GM21786 (cell line): ENCODE measurements at regions not wholly inside any gene's neighbourhood (a gene's known extent, or its start where the extent isn't known, plus 50 kb on each side); places are given as distances from the start of the nearest gene placed in this dataset.
"Not testable (repeated sequence)": the region's sequence is repeated elsewhere in the genome, so short reads cannot be mapped to it uniquely, and the experiment has no call there.

Source experiments
- ATAC-seq: cut with Tn5 transposase; IDR thresholded peaks from one replicate; pipeline ENCODE4 v1.9.1; 2021; ENCODE audit not compliant: unreplicated experiment

- not testable (repeated sequence) for ATAC-seq
Observed at GRCh38 chr18:5830902-5831301, 64.4 kb downstream of the TMEM200C start.

DNA sequence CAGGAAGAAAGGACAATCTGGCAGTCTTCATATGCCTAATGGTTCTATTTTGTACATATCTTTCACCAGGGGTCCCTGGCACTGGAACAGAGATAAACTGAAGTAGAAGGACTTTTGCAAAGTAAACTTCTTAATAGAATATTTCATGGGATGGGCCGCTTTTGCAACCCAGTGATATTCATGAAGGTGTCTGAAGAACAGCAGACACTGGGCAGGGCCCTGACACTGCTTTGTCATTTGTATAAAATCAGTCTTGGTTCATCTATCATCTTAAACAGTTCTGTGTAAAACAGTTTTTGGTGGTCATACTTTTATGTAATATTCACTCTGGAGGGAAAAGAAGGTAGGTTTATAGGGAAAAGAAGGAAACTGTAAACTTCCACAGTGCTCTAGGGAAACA, 66.4 kb downstream of the TMEM200C start:
- ATAC-seq: no peak

GRCh38 chr18:5825663-5826062, 69.7 kb downstream of the TMEM200C start:
- ATAC-seq: no peak

GRCh38 chr18:5824370-5824984, 70.8 kb downstream of the TMEM200C start:
- ATAC-seq: no peak

GRCh38 chr18:5817816-5818215, 77.5 kb downstream of the TMEM200C start:
- no peak for ATAC-seq

DNA sequence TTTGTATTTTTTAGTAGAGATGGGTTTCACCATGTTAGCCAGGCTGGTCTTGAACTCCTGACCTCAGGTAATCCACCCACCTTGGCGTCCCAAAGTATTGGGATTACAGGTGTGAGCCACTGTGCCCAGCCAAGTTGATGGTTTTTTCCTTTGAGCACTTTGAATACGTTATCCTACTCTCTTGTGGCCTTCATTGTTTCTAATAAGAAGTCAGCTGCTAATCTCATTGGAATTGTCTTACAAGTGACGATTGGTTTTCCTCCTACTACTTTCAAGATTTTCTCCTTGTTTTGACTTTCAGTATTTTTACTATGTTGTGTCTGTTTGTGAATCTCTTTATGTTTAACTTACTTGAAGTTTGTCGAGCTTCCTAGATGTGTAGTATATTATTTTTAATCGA, 88.5 kb downstream of the TMEM200C start:
- ATAC-seq: no peak

DNA sequence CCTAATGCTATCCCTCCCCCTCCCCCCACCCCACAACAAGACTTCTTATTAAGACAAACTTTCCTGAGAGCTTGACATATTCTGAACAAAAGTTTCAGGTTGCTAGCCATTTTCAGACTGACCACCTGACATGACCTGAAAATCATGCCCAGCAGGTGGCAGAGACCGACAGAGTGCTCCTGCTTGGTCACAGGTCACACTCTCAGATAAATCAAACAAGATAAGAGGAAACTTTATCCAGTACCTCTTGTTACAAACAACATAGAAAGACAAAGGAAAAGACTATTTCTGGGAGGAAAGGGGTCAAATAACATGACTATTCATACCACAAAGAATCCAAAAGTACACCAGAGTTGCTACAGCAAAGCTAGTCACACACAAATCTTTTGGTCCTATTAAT, 107.4 kb downstream of the TMEM200C start:
- ATAC-seq: no peak

GRCh38 chr18:5779922-5780321, 115.4 kb downstream of the TMEM200C start:
- ATAC-seq: no peak

DNA sequence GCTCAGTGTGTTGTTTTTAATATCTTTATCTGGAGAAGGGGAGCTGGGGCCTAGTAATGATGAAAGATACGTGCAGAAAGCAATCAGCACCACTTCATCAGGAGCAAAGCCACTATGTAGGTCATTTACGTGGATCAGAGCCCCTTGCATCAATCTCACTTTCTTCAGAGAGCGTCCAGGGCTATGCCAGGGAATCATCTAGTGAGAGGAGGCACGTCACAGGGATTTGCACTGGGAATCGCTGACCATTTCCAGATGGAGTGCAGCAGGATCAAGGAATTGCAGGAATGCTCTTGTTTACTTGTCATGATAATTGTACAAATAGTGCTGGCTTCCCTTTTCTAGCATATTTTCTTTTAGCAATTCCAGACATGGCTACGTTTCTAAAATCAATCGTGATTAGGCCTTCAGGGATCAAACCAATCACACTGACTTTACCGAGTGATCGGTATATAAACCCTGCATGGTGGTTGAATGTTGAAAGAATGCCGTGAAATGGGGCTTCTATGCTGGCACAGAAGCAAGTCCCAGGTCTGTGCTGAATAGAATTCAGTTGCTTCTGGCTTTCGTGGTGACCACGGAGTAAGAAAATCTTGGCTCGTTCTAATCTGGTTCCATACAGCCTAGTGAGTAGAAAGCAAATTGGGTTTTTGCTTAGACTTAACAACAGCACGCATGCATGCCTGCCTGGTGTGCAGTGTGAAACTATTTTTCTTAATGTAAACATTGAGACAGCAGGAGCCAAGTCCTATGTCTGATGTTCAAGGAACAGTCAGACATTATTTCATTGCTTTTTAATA, 122.8 kb downstream of the TMEM200C start:
- ATAC-seq: no peak

GRCh38 chr18:5771343-5771742, 124.0 kb downstream of the TMEM200C start:
- no peak for ATAC-seq

- ATAC-seq: no peak
Observed at GRCh38 chr18:5770176-5770575, 125.1 kb downstream of the TMEM200C start.

DNA sequence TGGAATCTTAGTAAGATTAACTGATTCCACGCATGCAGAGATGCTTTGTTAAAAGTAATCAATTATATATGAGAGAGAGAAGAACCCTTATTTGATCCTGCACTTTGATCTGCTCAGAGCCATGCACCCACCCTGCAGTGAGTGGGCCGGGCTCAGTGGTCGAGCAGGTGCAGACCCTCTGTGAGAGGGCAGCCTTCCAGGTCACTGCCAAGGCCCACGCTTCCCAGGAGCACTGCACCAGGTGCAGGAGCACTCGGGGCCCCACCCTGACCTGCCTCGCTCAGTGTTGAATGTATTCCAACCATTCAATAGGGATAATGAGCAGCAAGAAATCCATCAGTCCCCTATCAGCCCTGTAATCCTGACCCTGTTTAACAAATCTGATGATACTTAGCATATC, 126.9 kb downstream of the TMEM200C start:
- no peak for ATAC-seq

DNA sequence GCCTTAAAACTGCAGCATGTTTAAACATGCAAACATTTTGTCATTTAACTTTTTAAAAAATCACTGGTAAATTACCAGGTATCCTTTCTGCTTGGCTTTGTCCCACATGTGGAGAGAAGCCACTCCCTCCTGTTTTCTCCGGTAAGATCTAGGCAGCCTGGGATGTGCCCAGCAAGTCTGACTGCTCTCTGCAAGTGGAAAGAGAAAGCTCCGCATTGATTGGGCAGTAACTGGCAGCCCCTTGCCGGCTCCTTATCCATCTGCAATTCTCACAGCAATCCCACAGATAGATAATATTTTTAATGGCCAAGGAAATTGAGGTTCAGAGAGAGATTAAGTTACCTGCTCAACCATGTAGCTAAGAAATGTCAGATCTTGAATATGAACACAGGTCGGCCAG, 136.1 kb downstream of the TMEM200C start:
- ATAC-seq: no peak

GRCh38 chr18:5756823-5757222, 138.5 kb downstream of the TMEM200C start:
- ATAC-seq: no peak

DNA sequence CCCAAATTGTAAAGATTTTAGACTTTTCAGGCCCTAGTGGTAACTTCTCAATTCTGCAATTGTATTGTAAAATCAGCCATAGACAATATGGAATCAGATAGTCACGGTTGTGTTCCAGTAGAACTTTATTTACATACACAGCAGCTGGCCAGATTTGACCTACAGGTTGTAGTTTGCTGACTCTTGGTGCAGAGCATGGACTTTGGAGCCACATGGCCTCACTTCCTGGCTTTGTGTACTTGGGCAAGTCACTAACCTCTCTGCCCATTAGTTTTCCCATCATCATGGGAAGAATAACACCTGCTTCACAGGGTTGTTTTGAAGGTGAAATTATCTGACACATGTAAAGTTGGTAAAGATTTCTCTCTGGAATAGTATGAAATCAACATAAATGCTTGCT, 147.6 kb downstream of the TMEM200C start:
- no peak for ATAC-seq

DNA sequence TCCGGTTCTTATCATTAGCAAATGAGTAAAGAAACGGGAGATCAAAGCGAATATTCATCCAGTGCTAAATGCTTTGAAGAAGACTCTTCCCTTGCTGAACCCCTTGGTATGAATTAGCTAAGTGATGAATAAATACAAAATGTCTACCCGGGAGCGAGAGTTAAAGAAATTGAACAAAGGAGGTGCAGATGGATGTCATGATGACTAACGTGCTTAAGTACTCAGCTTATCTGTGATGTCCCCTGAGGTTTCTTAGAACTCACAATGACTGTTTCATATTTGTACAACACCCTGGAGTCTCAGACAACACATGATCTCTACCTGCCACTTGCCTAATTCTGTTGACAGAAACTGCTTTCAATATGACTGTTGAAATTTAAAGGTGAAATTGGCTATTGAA, 148.5 kb downstream of the TMEM200C start:
- ATAC-seq: peak; percentile 53

DNA sequence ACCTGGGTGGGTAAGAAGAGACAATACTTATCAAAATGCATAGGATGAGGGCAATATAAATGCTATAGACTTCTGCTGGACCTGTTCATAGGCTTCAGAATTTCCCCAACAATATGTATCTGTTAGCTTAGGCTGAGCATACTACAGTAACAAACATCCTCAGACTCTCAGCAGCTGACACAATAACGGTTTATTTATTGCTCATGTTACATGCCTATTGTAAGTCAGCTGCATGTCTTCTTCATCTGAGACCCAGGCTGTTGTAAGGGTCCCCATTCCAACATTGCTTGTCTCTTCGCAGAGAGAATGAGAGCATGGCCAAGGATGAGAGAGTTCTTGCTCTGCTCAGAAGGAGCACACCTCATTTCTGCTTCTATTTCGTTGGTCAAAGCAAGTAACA, 150.7 kb downstream of the TMEM200C start:
- ATAC-seq: no peak

DNA sequence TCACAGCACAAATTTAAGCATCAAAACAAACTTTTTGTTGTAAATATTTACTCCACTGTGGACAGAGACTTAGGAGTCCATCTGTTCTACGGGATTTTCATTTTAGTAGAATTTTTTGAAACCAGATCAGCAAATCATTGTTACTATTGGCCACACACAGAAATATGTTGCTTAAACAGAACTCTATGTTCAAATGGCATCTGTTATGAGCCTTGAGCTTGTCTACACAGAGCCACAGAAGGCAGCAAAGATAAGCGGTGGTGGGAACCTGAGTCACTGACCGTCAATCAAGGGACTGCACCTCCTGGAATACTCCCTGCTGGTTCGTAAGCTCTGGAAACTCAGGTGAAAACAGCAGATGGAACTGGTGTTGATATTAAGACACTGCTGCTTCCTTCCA, 156.8 kb downstream of the TMEM200C start:
- no peak for ATAC-seq

DNA sequence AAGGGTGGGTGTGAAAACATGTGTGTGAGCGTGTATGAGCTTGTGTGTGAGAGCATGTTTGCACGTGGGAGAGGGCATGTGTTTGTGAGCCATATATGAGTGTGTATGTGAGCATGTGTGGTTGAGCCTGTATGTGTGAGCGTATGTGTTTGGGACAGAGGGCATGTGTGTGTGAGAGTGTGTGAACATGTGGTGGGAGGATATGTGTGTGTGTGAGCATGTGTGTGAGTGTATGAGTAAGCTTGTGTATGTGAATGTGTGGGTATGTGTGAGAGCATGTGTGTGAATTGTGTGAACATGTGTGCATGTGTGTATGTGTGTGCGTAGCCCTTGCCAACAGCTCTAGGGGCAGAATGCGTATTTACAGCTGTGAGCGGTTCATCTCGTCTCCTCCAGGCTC, 163.0 kb downstream of the TMEM200C start:
- no peak for ATAC-seq

DNA sequence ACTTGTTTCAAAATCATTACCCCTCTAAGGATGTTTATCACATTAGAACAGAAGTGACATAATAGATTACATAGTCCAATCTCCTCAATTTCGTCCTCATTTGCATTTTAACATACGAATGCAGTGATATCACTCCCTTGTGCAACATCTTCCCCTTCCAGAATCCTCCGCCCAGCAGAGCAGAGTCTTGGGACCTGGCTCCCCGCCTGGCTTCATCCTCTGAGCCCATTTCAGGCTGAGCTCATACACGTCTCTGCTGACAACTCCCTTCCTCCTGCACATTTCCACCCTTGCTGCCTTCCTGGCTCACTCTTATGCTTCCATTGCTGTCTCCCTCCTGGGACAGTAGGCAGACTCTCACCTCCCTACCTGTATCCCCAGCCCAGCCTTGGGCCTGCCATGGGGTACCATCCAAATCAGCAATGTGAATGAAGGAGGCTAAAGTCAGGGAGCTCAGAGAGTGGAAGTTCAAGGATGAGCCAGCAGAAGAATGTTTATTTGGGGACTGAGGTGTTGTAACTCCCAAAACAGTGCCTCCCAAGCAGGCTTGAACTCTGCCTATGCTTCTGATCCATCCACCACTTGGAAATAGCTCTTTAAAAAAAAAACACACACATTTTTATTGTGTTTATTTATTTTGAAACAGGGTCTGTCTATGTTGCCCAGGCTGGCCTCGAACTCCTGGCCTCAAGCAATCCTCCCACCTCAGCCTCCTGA, 165.2 kb downstream of the TMEM200C start:
- no peak for ATAC-seq

GRCh38 chr18:5728531-5728930, 166.8 kb downstream of the TMEM200C start:
- ATAC-seq: no peak

DNA sequence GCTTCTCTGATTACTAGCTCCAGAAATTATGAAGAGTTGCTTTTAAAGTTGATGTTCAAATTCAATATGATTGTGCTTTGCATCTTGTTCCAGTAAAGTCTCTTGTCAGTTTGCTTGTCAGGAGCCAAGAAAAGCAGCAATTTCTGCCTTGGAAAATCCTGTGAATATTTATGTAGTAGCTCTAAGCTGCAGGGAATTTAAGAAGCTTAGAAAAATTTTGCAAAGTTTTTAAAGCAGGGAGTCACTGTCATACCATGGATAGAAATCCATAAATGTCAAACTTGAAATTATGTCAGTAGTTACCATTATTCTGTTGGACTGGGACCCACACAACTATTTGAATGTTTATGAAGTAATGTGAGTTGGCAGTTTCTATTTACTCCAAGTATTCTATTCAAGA, 169.3 kb downstream of the TMEM200C start:
- ATAC-seq: no peak
